PC-9 (cell line): ENCODE measurements at regions not wholly inside any gene's neighbourhood (a gene's known extent, or its start where the extent isn't known, plus 50 kb on each side); places are given as distances from the start of the nearest gene placed in this dataset.

Source experiments
- BruUV-seq: library from RNA; stranded (reverse); fragments of 400-500 nt; replicated peaks from 2 replicates; lab custom pipeline; 2021; lab: Mats Ljungman, UMichigan
- CTCF ChIA-PET: fragments of 300-600 bp; sonication (Branson Sonifier 250); formaldehyde crosslinking; loops from one replicate; lab custom pipeline; 2022; ENCODE audit warnings: antibody characterized with exemption; lab: Charles Lee
- POLR2A ChIA-PET: fragments of 300-600 bp; sonication (Branson Sonifier 250); formaldehyde crosslinking; loops from one replicate; lab custom pipeline; 2022; ENCODE audit warnings: antibody characterized with exemption; ENCODE audit not compliant: unreplicated experiment; lab: Charles Lee
- DNase-seq, 2 experiments: peaks; one replicate each; pipeline versions ENCODE4 v3.0.0 to v3.0.0-alpha.2; 2015 to 2022; ENCODE audit warnings: mixed read lengths in 1 of 2
- H2AFZ ChIP-seq: fragments of 200-600 bp; sonication (generic); 2 replicates; pipeline ENCODE4 v1.8.1; 2017; ENCODE audit warnings: antibody characterized with exemption
- H3F3A ChIP-seq: fragments of 200-600 bp; sonication (generic); 2 replicates; pipeline ENCODE4 v1.8.1; 2017; ENCODE audit warnings: antibody characterized with exemption, mild to moderate bottlenecking, low read depth; ENCODE audit not compliant: insufficient read depth
- H3K27ac ChIP-seq: fragments of 200-600 bp; sonication (generic); 2 replicates; pipeline ENCODE4 v1.6.1; 2016; ENCODE audit warnings: mixed run types
- H3K27me3 ChIP-seq: fragments of 200-600 bp; sonication (generic); 2 replicates; pipeline ENCODE4 v1.6.1; 2016; ENCODE audit warnings: low read depth, mixed run types; ENCODE audit not compliant: insufficient read depth
- H3K36me3 ChIP-seq: fragments of 200-600 bp; sonication (generic); 2 replicates; pipeline ENCODE4 v1.6.1; 2016; ENCODE audit warnings: low read depth, mixed run types
- H3K4me1 ChIP-seq: fragments of 200-600 bp; sonication (generic); replicated peaks from 2 replicates; pipeline ENCODE4 v1.6.1; 2016; ENCODE audit warnings: mixed run types; ENCODE audit not compliant: insufficient read depth
- H3K4me2 ChIP-seq: fragments of 200-600 bp; sonication (generic); 2 replicates; pipeline ENCODE4 v1.6.1; 2017; ENCODE audit warnings: mixed run types
- H3K4me3 ChIP-seq: fragments of 200-600 bp; sonication (generic); 2 replicates; pipeline ENCODE4 v1.6.1; 2016; ENCODE audit warnings: mixed run types
- H3K79me2 ChIP-seq: fragments of 200-600 bp; sonication (generic); 2 replicates; pipeline ENCODE4 v1.6.1; 2017; ENCODE audit warnings: low read depth, mixed run types
- H3K9me2 ChIP-seq: fragments of 200-600 bp; sonication (generic); 2 replicates; pipeline ENCODE4 v1.8.1; 2017; ENCODE audit warnings: mild to moderate bottlenecking; ENCODE audit not compliant: insufficient read depth
- H3K9me3 ChIP-seq: fragments of 200-600 bp; sonication (generic); 2 replicates; pipeline ENCODE4 v1.8.1; 2016; ENCODE audit warnings: low read depth; ENCODE audit not compliant: insufficient read depth
- H4K20me1 ChIP-seq: fragments of 200-600 bp; sonication (generic); 2 replicates; pipeline ENCODE4 v1.8.1; 2017; ENCODE audit not compliant: insufficient read depth
- CTCF ChIP-seq: fragments of 200-600 bp; sonication (generic); conservative IDR thresholded peaks from 2 replicates; pipeline ENCODE4 v1.6.1; 2017; ENCODE audit warnings: mixed run types, antibody characterized with exemption, mild to moderate bottlenecking, moderate library complexity
- EZH2 ChIP-seq: fragments of 200-600 bp; sonication (generic); IDR thresholded peaks from 2 replicates; pipeline ENCODE4 v1.8.0; 2017; ENCODE audit warnings: antibody characterized with exemption, low read depth
- intact Hi-C: fragments of 100-400 bp; cut with micrococcal nuclease; formaldehyde crosslinking; loops from one replicate; pipeline ENCODE4 v1.10.0; 2022; ENCODE audit not compliant: unreplicated experiment

GRCh38 chr16:73852561-73852960, 444.1 kb upstream of the PSMD7 start:
- Histone ChIP-seq H3K9me2 (no peaks in the 10 kb centered on the region), H3K27me3 (peaks cover 19% of the 10 kb centered on the region; the same call in 1 of the 2 replicates), H3K4me1 (no peaks in the 10 kb centered on the region), H3K27ac (no peak overlapping the region), H3K4me3 (no peak overlapping the region), H3K9me3 (no peaks in the 10 kb centered on the region), H3F3A (no peaks in the 10 kb centered on the region), H3K4me2 (no peak overlapping the region), H2AFZ (no peak overlapping the region), H3K79me2 (no peaks in the 10 kb centered on the region), H4K20me1 (no peaks in the 10 kb centered on the region), H3K36me3 (no peaks in the 10 kb centered on the region)
- intact Hi-C loops, result no loop called here
- TF ChIP-seq CTCF, result no peak
- no peak for TF ChIP-seq EZH2
- no peak for DNase-seq
- ChIA-PET CTCF (no interaction called here), POLR2A (interaction anchor here (0.6 kb wide), 1 partner anchor 1484 kb away, joined by 4 read pairs; no protein-coding TSS in a partner anchor)
- no TSS peak for BruUV-seq

GRCh38 chr16:73848993-73849392, 447.6 kb upstream of the PSMD7 start:
- DNase-seq, result no peak
- Histone ChIP-seq H3K36me3 (no peaks in the 10 kb centered on the region), H3F3A (no peaks in the 10 kb centered on the region), H4K20me1 (no peaks in the 10 kb centered on the region), H3K27ac (no peak overlapping the region), H3K27me3 (peaks cover 13% of the 10 kb centered on the region), H3K79me2 (no peaks in the 10 kb centered on the region), H3K9me2 (no peaks in the 10 kb centered on the region), H3K4me1 (no peaks in the 10 kb centered on the region), H3K4me3 (no peak overlapping the region), H2AFZ (no peak overlapping the region), H3K9me3 (no peaks in the 10 kb centered on the region), H3K4me2 (no peak overlapping the region)
- intact Hi-C loops, result no loop called here
- CTCF ChIA-PET, result no interaction called here
- BruUV-seq, result no TSS peak
- POLR2A ChIA-PET, result no interaction called here
- TF ChIP-seq CTCF (no peak), EZH2 (no peak)

GRCh38 chr16:73847090-73847489, 449.5 kb upstream of the PSMD7 start:
- Histone ChIP-seq H3K36me3 (no peaks in the 10 kb centered on the region), H3K79me2 (no peaks in the 10 kb centered on the region), H2AFZ (no peak overlapping the region), H3K9me3 (no peaks in the 10 kb centered on the region), H3F3A (no peaks in the 10 kb centered on the region), H3K4me2 (no peak overlapping the region), H3K27me3 (peaks cover 18% of the 10 kb centered on the region), H3K9me2 (no peaks in the 10 kb centered on the region), H3K27ac (no peak overlapping the region), H4K20me1 (no peaks in the 10 kb centered on the region), H3K4me3 (no peak overlapping the region), H3K4me1 (no peaks in the 10 kb centered on the region)
- ChIA-PET POLR2A (no interaction called here), CTCF (no interaction called here)
- TF ChIP-seq EZH2, result no peak
- no peak for TF ChIP-seq CTCF
- DNase-seq, result no peak
- intact Hi-C loops, result no loop called here
- BruUV-seq, result no TSS peak
